Panc1 (cell line): ENCODE measurements at regions not wholly inside any gene's neighbourhood (a gene's known extent, or its start where the extent isn't known, plus 50 kb on each side); places are given as distances from the start of the nearest gene placed in this dataset.

Source experiments
- ATAC-seq: fragments of 200-7000 bp; cut with Tn5 transposase; 2 replicates; pipeline ENCODE4 v1.9.1; 2020; ENCODE audit warnings: mild to moderate bottlenecking, moderate library complexity
- BruUV-seq: library from RNA; stranded (reverse); fragments of 400-500 nt; replicated peaks from 2 replicates; lab custom pipeline; 2021; lab: Mats Ljungman, UMichigan
- CTCF ChIA-PET: fragments of 300-600 bp; sonication (Branson Sonifier 250); formaldehyde crosslinking; loops from one replicate; lab custom pipeline; 2022; ENCODE audit warnings: antibody characterized with exemption; lab: Charles Lee
- POLR2A ChIA-PET: fragments of 300-600 bp; sonication (Branson Sonifier 250); formaldehyde crosslinking; loops from one replicate; lab custom pipeline; 2022; ENCODE audit warnings: antibody characterized with exemption; lab: Charles Lee
- DNase-seq: peaks from one replicate; pipeline ENCODE4 v3.0.0-alpha.2; 2010; ENCODE audit warnings: low read depth, low spot score
- H3K27ac ChIP-seq: 2 replicates; pipeline ENCODE4 v1.5.1; 2011; ENCODE audit warnings: mild to moderate bottlenecking, low read length, inconsistent platforms
- H3K27me3 ChIP-seq: fragments of 200-500 bp; sonication (Bioruptor generic); 2 replicates; pipeline ENCODE4 v1.6.0; 2014; ENCODE audit warnings: low read length, inconsistent platforms; ENCODE audit not compliant: control insufficient read depth, insufficient read depth
- H3K36me3 ChIP-seq: fragments of 200-500 bp; sonication (Bioruptor generic); 2 replicates; pipeline ENCODE4 v1.5.1; 2014; ENCODE audit warnings: inconsistent platforms, mild to moderate bottlenecking, low read length, moderate library complexity; ENCODE audit not compliant: control insufficient read depth, insufficient read depth
- H3K4me1 ChIP-seq: 2 replicates; pipeline ENCODE4 v1.5.1; 2011; ENCODE audit warnings: inconsistent platforms, mild to moderate bottlenecking, low read length, moderate library complexity; ENCODE audit not compliant: control insufficient read depth, insufficient read depth
- H3K4me3 ChIP-seq, 2 experiments: 2 replicates each; pipeline ENCODE4 v1.5.1; 2011 to 2012; ENCODE audit warnings: low read depth in 2 of 2, low read length in 2 of 2, mild to moderate bottlenecking in 2 of 2, inconsistent platforms in 1 of 2, moderate library complexity in 1 of 2
- H3K9me3 ChIP-seq: fragments of 200-500 bp; sonication (Bioruptor generic); 2 replicates; pipeline ENCODE4 v1.5.1; 2014; ENCODE audit warnings: low read depth, mild to moderate bottlenecking, inconsistent platforms, low read length, moderate library complexity; ENCODE audit not compliant: control insufficient read depth, insufficient read depth
- POLR2AphosphoS5 ChIP-seq: IDR thresholded peaks from 2 replicates; pipeline ENCODE4 v1.6.1; 2012; ENCODE audit warnings: mild to moderate bottlenecking, low read depth, low read length, moderate library complexity
- SIN3A ChIP-seq: IDR thresholded peaks from 2 replicates; pipeline ENCODE4 v1.6.1; 2012; ENCODE audit warnings: low read depth, mild to moderate bottlenecking, low read length, moderate library complexity, borderline replicate concordance; ENCODE audit not compliant: insufficient read depth
- TCF7L2 ChIP-seq: IDR thresholded peaks from 2 replicates; pipeline ENCODE4 v1.6.1; 2011; ENCODE audit warnings: mild to moderate bottlenecking, low read depth, low read length, inconsistent platforms
- in situ Hi-C: cut with HindIII; loops from 2 replicates; pipeline ENCODE4 v1.10.0; 2016; ENCODE audit warnings: low sequenced_read_pairs, low pct_unique_long_range_greater_than_20kb
- intact Hi-C: fragments of 100-400 bp; cut with micrococcal nuclease; formaldehyde crosslinking; loops from one replicate; pipeline ENCODE4 v1.10.0; 2022; ENCODE audit not compliant: unreplicated experiment
- TF ChIP-seq, protein P1 (sequence below): fragments of 450-650 bp; IDR thresholded peaks from 2 replicates; pipeline ENCODE4 v1.5.1; 2017; ENCODE audit warnings: mild to moderate bottlenecking
- TF ChIP-seq, protein P2 (sequence below), 2 experiments: IDR thresholded peaks; 2 replicates each; pipeline ENCODE4 v1.6.1; 2011 to 2012; ENCODE audit warnings: low read depth in 2 of 2, control low read depth in 1 of 2, low read length in 1 of 2, mild to moderate bottlenecking in 1 of 2, moderate library complexity in 1 of 2; ENCODE audit not compliant: insufficient read depth in 1 of 2

DNA sequence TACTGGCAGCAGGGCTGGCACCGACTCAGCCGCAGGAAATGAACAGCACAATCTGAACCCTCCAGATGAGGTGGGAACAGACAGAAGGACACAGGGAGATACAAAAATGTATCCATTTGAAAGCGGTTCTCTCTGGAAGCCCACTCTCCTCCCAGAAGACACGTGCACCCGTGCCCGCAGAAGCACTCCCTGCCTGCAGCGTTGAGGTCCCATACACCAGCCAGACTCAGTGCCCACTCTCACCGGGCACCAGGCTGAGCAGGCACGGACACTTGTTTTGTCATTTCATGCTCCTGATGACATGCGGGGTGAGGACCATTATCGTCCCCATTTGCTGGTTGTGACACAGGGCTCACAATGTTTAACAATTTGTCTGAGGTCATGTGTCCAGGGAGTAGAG is 297.4 kb upstream of the TLE3 start:
- H3K27ac ChIP-seq: no peak overlapping the region
- no TSS peak for BruUV-seq
- CTCF ChIA-PET: no interaction called here
- DNase-seq: no peak
- H3K4me1 ChIP-seq: no peaks in the 10 kb centered on the region
- in situ Hi-C loops: no loop called here
- no peaks in the 10 kb centered on the region for H3K27me3 ChIP-seq
- intact Hi-C loops: no loop called here
- no peaks in the 10 kb centered on the region for H3K36me3 ChIP-seq
- TF ChIP-seq TCF7L2: no peak
- TF ChIP-seq, protein P1, sequence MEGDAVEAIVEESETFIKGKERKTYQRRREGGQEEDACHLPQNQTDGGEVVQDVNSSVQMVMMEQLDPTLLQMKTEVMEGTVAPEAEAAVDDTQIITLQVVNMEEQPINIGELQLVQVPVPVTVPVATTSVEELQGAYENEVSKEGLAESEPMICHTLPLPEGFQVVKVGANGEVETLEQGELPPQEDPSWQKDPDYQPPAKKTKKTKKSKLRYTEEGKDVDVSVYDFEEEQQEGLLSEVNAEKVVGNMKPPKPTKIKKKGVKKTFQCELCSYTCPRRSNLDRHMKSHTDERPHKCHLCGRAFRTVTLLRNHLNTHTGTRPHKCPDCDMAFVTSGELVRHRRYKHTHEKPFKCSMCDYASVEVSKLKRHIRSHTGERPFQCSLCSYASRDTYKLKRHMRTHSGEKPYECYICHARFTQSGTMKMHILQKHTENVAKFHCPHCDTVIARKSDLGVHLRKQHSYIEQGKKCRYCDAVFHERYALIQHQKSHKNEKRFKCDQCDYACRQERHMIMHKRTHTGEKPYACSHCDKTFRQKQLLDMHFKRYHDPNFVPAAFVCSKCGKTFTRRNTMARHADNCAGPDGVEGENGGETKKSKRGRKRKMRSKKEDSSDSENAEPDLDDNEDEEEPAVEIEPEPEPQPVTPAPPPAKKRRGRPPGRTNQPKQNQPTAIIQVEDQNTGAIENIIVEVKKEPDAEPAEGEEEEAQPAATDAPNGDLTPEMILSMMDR: no peak
- no peak for TF ChIP-seq SIN3A
- TF ChIP-seq POLR2AphosphoS5: no peak
- TF ChIP-seq, protein P2, sequence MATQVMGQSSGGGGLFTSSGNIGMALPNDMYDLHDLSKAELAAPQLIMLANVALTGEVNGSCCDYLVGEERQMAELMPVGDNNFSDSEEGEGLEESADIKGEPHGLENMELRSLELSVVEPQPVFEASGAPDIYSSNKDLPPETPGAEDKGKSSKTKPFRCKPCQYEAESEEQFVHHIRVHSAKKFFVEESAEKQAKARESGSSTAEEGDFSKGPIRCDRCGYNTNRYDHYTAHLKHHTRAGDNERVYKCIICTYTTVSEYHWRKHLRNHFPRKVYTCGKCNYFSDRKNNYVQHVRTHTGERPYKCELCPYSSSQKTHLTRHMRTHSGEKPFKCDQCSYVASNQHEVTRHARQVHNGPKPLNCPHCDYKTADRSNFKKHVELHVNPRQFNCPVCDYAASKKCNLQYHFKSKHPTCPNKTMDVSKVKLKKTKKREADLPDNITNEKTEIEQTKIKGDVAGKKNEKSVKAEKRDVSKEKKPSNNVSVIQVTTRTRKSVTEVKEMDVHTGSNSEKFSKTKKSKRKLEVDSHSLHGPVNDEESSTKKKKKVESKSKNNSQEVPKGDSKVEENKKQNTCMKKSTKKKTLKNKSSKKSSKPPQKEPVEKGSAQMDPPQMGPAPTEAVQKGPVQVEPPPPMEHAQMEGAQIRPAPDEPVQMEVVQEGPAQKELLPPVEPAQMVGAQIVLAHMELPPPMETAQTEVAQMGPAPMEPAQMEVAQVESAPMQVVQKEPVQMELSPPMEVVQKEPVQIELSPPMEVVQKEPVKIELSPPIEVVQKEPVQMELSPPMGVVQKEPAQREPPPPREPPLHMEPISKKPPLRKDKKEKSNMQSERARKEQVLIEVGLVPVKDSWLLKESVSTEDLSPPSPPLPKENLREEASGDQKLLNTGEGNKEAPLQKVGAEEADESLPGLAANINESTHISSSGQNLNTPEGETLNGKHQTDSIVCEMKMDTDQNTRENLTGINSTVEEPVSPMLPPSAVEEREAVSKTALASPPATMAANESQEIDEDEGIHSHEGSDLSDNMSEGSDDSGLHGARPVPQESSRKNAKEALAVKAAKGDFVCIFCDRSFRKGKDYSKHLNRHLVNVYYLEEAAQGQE (IDR thresholded peaks at IDR 0.05; ENCODE audit: insufficient read depth in 1 of 2, low read depth in 2 of 2, low read length in 1 of 2): no peak
- 0 out of 2 replicates have a peak, but pooled peaks cover 3% of the 10 kb centered on the region for H3K9me3 ChIP-seq
- no peak overlapping the region for H3K4me3 ChIP-seq
- POLR2A ChIA-PET: no interaction called here
- no peak for ATAC-seq

DNA sequence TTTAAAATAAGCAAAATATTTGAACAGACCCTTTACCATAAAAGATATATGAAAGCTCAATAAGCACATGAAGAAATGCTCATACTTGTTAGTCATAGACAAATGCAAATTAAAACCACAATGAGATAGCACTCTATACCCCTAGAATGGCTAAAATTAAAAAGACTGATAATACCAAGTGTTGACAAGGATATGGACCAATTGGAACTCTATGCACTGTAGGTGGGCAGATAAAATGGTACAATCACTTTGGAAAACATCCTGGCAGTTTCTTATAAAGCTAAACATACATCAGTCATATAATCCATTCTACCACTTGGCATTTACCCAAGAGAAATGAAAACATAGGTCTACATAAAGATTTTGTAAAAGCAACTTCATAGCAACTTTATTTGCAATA is 293.0 kb upstream of the TLE3 start:
- Histone ChIP-seq H3K9me3 (0 out of 2 replicates have a peak, but pooled peaks cover 3% of the 10 kb centered on the region), H3K4me1 (peaks cover 2% of the 10 kb centered on the region; the same call in 1 of the 2 replicates), H3K27ac (no peak overlapping the region), H3K4me3 (no peak overlapping the region), H3K27me3 (no peaks in the 10 kb centered on the region), H3K36me3 (no peaks in the 10 kb centered on the region)
- ChIA-PET CTCF (no interaction called here), POLR2A (no interaction called here)
- intact Hi-C loops (no loop called here), in situ Hi-C loops (no loop called here)
- no peak for TF ChIP-seq POLR2AphosphoS5
- TF ChIP-seq SIN3A: no peak
- TF ChIP-seq, protein P2 (IDR thresholded peaks at IDR 0.05; ENCODE audit: insufficient read depth in 1 of 2, low read depth in 2 of 2, low read length in 1 of 2): no peak
- TF ChIP-seq, protein P1: no peak
- TF ChIP-seq TCF7L2: no peak
- ATAC-seq (no peak), DNase-seq (no peak)
- BruUV-seq: no TSS peak
